ENCODE measurements at regions not wholly inside any gene's neighbourhood (a gene's known extent, or its start where the extent isn't known, plus 50 kb on each side); places are given as distances from the start of the nearest gene placed in this dataset.
"Not testable (repeated sequence)": the region's sequence is repeated elsewhere in the genome, so short reads cannot be mapped to it uniquely, and the experiment has no call there.

DNA sequence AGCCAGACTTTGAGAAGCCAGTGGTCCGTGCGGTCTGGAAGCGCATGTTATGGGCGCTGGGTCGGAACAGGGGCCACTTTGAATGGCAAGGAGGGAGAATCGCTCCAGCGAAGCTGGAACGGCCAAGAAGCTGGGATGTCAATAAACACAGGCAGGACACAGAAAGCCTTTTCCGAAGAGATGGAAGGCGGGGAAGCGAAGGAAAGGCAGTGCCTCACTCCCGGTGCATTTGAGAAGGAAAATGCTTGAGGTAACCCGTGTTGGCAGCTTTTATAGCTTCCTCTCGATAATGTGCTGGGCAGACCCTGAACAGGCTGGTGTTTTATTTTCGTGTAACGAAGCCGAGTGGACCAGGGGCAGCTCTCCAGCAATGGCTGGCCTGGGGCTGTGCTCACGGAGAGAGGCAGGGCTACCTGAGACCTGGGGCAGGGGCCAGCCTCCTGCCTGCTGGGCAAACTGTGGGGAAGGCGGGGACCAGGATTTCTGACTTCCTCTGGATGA, 84.2 kb upstream of the SPRY4 start:
- H3K4me1 ChIP-seq (ENCODE audit: control insufficient read depth, insufficient read depth, low read length, poor library complexity, severe bottlenecking), result peaks cover 5% of the 10 kb centered on the region
- no peaks in the 10 kb centered on the region for H3K36me3 ChIP-seq (ENCODE audit: control insufficient read depth, insufficient read depth, low read length)
- WGBS, 2 experiments (ENCODE audit: insufficient coverage in 2 of 2), result 84 to 89% methylated on average over 17 to 19 of the region's 19 CpGs
- no peak overlapping the region for H3K27ac ChIP-seq (ENCODE audit: low read depth, low read length, severe bottlenecking)
- no peak overlapping the region for H3K4me3 ChIP-seq (ENCODE audit: extremely low read depth, insufficient read depth, low read length, poor library complexity, severe bottlenecking)
- H3K9me3 ChIP-seq (ENCODE audit: control insufficient read depth, low read length), result no peaks in the 10 kb centered on the region

GRCh38 chr5:142408536-142408935, 83.7 kb upstream of the SPRY4 start:
- Histone ChIP-seq H3K36me3 (ENCODE audit: control insufficient read depth, insufficient read depth, low read length) (no peaks in the 10 kb centered on the region), H3K4me1 (ENCODE audit: control insufficient read depth, insufficient read depth, low read length, poor library complexity, severe bottlenecking) (peaks cover 9% of the 10 kb centered on the region), H3K9me3 (ENCODE audit: control insufficient read depth, low read length) (no peaks in the 10 kb centered on the region), H3K27ac (ENCODE audit: low read depth, low read length, severe bottlenecking) (no peak overlapping the region), H3K4me3 (ENCODE audit: extremely low read depth, insufficient read depth, low read length, poor library complexity, severe bottlenecking) (no peak overlapping the region)
- whole genome bisulfite sequencing, 2 experiments (ENCODE audit: insufficient coverage in 2 of 2), result 92 to 94% methylated on average over 6 of the region's 7 CpGs

- Histone ChIP-seq H3K27ac (ENCODE audit: low read depth, low read length, severe bottlenecking) (no peak overlapping the region), H3K36me3 (ENCODE audit: control insufficient read depth, insufficient read depth, low read length) (no peaks in the 10 kb centered on the region), H3K4me3 (ENCODE audit: extremely low read depth, insufficient read depth, low read length, poor library complexity, severe bottlenecking) (no peak overlapping the region), H3K9me3 (ENCODE audit: control insufficient read depth, low read length) (no peaks in the 10 kb centered on the region), H3K4me1 (ENCODE audit: control insufficient read depth, insufficient read depth, low read length, poor library complexity, severe bottlenecking) (peaks cover 10% of the 10 kb centered on the region)
- 84% methylated on average over 6 of the region's 6 CpGs; no CpG with 5 or more reads in 1 of the 2 experiments for WGBS, 2 experiments (ENCODE audit: insufficient coverage in 2 of 2)
Measured at GRCh38 chr5:142405814-142406395, 81.1 kb upstream of the SPRY4 start.

DNA sequence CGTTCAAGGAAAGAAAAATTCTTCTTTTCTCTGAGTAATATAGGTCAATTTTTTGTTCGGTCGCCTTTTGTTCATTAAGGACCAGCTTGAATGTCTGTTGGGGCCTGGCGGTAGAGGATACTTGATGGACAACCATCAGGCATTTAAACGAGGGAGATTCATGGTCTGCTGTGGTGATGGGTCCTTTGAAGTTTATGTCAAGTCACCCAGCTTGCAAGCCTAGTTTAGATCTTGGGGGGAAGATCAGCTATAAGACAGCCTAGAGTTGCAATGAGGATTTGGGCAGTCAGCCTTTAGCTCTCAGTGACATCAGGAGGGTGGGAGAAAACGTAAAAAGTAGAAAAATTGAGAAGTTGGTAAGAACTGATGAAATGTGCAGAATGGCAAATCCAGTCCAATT, 80.2 kb upstream of the SPRY4 start:
- H3K9me3 ChIP-seq (ENCODE audit: control insufficient read depth, low read length), result no peaks in the 10 kb centered on the region
- 70 to 75% methylated on average over 4 to 6 of the region's 6 CpGs for WGBS, 2 experiments (ENCODE audit: insufficient coverage in 2 of 2)
- H3K4me3 ChIP-seq (ENCODE audit: extremely low read depth, insufficient read depth, low read length, poor library complexity, severe bottlenecking), result no peak overlapping the region
- H3K36me3 ChIP-seq (ENCODE audit: control insufficient read depth, insufficient read depth, low read length), result no peaks in the 10 kb centered on the region
- no peak overlapping the region for H3K27ac ChIP-seq (ENCODE audit: low read depth, low read length, severe bottlenecking)
- peaks cover 10% of the 10 kb centered on the region for H3K4me1 ChIP-seq (ENCODE audit: control insufficient read depth, insufficient read depth, low read length, poor library complexity, severe bottlenecking)

GRCh38 chr5:142404046-142404477, 79.2 kb upstream of the SPRY4 start:
- Histone ChIP-seq H3K4me3 (ENCODE audit: extremely low read depth, insufficient read depth, low read length, poor library complexity, severe bottlenecking) (no peak overlapping the region), H3K4me1 (ENCODE audit: control insufficient read depth, insufficient read depth, low read length, poor library complexity, severe bottlenecking) (peaks cover 10% of the 10 kb centered on the region)
- WGBS, 2 experiments (ENCODE audit: insufficient coverage in 2 of 2), result 92 to 96% methylated on average over 9 to 13 of the region's 14 CpGs

GRCh38 chr5:142403583-142403982, 78.8 kb upstream of the SPRY4 start:
- Histone ChIP-seq H3K4me3 (ENCODE audit: extremely low read depth, insufficient read depth, low read length, poor library complexity, severe bottlenecking) (no peak overlapping the region), H3K36me3 (ENCODE audit: control insufficient read depth, insufficient read depth, low read length) (no peaks in the 10 kb centered on the region), H3K9me3 (ENCODE audit: control insufficient read depth, low read length) (no peaks in the 10 kb centered on the region), H3K4me1 (ENCODE audit: control insufficient read depth, insufficient read depth, low read length, poor library complexity, severe bottlenecking) (peaks cover 10% of the 10 kb centered on the region), H3K27ac (ENCODE audit: low read depth, low read length, severe bottlenecking) (no peak overlapping the region)
- whole genome bisulfite sequencing, 2 experiments (ENCODE audit: insufficient coverage in 2 of 2), result 68 to 73% methylated on average over 3 to 6 of the region's 7 CpGs

More at GRCh38 chr5:142404046-142404477, 79.2 kb upstream of the SPRY4 start:
- no peaks in the 10 kb centered on the region for H3K36me3 ChIP-seq (ENCODE audit: control insufficient read depth, insufficient read depth, low read length)
- no peaks in the 10 kb centered on the region for H3K9me3 ChIP-seq (ENCODE audit: control insufficient read depth, low read length)
- H3K27ac ChIP-seq (ENCODE audit: low read depth, low read length, severe bottlenecking), result no peak overlapping the region

DNA sequence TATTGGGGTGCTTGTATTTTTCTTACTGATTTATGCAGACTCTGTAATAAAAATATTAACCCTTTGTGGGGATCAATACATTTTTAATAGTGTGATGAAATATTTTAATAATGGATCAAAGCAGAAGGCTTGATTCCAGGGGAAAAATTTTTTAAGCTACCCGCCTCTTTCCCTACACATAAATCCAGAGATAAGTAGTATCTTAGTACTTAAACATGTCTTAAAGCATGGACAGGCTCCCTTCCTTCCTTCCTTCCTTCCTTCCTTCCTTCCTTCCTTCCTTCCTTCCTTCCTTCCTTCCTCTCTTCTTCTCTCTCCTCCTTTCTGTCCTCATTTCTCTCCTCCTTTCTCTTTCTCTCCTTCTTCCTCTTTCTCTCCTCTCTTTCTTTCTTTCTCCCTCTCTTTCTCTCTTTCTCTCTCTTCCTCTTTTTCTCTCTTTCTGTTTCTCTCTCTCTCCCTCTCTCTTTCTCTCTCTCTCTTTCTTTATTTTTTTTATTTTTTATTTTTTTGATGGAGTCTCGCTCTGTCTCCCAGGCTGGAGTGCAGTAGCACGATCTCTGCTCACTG, 78.0 kb upstream of the SPRY4 start:
- H3K36me3 ChIP-seq (ENCODE audit: control insufficient read depth, insufficient read depth, low read length), result no peaks in the 10 kb centered on the region
- H3K9me3 ChIP-seq (ENCODE audit: control insufficient read depth, low read length), result no peaks in the 10 kb centered on the region
- H3K4me3 ChIP-seq (ENCODE audit: extremely low read depth, insufficient read depth, low read length, poor library complexity, severe bottlenecking), result no peak overlapping the region
- 100% methylated on average over 1 to 2 of the region's 3 CpGs for WGBS, 2 experiments (ENCODE audit: insufficient coverage in 2 of 2)
- peaks cover 10% of the 10 kb centered on the region for H3K4me1 ChIP-seq (ENCODE audit: control insufficient read depth, insufficient read depth, low read length, poor library complexity, severe bottlenecking)
- H3K27ac ChIP-seq (ENCODE audit: low read depth, low read length, severe bottlenecking), result no peak overlapping the region

DNA sequence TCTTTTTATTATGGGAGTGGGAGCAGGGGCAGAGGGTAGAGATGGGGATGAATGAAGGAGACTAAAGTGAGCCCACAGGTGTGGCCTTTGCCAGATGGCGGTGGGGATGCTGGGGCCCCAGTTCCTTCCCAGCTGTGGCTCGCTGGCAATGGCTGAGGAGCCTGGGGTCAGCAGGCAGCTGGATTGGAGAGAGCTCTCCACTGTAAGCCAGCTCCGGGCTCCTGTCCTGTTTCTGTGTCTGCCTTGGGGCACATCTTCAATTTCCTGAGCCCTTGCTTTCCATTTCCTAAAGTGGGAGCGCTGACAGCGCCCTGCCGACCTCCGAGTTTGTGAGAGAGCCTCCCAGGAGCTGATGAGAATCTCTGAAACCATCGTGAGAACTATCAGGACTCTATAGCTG, 75.6 kb upstream of the SPRY4 start:
- H3K9me3 ChIP-seq (ENCODE audit: control insufficient read depth, low read length), result peaks cover 12% of the 10 kb centered on the region
- peaks cover 5% of the 10 kb centered on the region for H3K36me3 ChIP-seq (ENCODE audit: control insufficient read depth, insufficient read depth, low read length)
- H3K4me3 ChIP-seq (ENCODE audit: extremely low read depth, insufficient read depth, low read length, poor library complexity, severe bottlenecking), result no peak overlapping the region
- H3K27ac ChIP-seq (ENCODE audit: low read depth, low read length, severe bottlenecking), result no peak overlapping the region
- peaks cover 10% of the 10 kb centered on the region for H3K4me1 ChIP-seq (ENCODE audit: control insufficient read depth, insufficient read depth, low read length, poor library complexity, severe bottlenecking)
- WGBS, 2 experiments (ENCODE audit: insufficient coverage in 2 of 2), result 87 to 98% methylated on average over 7 to 8 of the region's 8 CpGs

- H3K4me1 ChIP-seq (ENCODE audit: control insufficient read depth, insufficient read depth, low read length, poor library complexity, severe bottlenecking), result peaks cover 10% of the 10 kb centered on the region
- H3K27ac ChIP-seq (ENCODE audit: low read depth, low read length, severe bottlenecking), result no peak overlapping the region
- H3K9me3 ChIP-seq (ENCODE audit: control insufficient read depth, low read length), result peaks cover 12% of the 10 kb centered on the region
- peaks cover 11% of the 10 kb centered on the region for H3K36me3 ChIP-seq (ENCODE audit: control insufficient read depth, insufficient read depth, low read length)
- H3K4me3 ChIP-seq (ENCODE audit: extremely low read depth, insufficient read depth, low read length, poor library complexity, severe bottlenecking), result no peak overlapping the region
- 95 to 100% methylated on average over 1 to 2 of the region's 2 CpGs for WGBS, 2 experiments (ENCODE audit: insufficient coverage in 2 of 2)
Measured at GRCh38 chr5:142399891-142400290, 75.1 kb upstream of the SPRY4 start.

- H3K4me3 ChIP-seq (ENCODE audit: extremely low read depth, insufficient read depth, low read length, poor library complexity, severe bottlenecking), result no peak overlapping the region
- 92 to 100% methylated on average over 3 of the region's 3 CpGs for WGBS, 2 experiments (ENCODE audit: insufficient coverage in 2 of 2)
- H3K27ac ChIP-seq (ENCODE audit: low read depth, low read length, severe bottlenecking), result no peak overlapping the region
- H3K4me1 ChIP-seq (ENCODE audit: control insufficient read depth, insufficient read depth, low read length, poor library complexity, severe bottlenecking), result peaks cover 2% of the 10 kb centered on the region
- H3K36me3 ChIP-seq (ENCODE audit: control insufficient read depth, insufficient read depth, low read length), result peaks cover 13% of the 10 kb centered on the region
- peaks cover 12% of the 10 kb centered on the region for H3K9me3 ChIP-seq (ENCODE audit: control insufficient read depth, low read length)
Measured at GRCh38 chr5:142398730-142399055, 73.9 kb upstream of the SPRY4 start.

- not testable (repeated sequence) for H3K4me1 ChIP-seq (ENCODE audit: control insufficient read depth, insufficient read depth, low read length, poor library complexity, severe bottlenecking); H3K27ac ChIP-seq (ENCODE audit: low read depth, low read length, severe bottlenecking); H3K4me3 ChIP-seq (ENCODE audit: extremely low read depth, insufficient read depth, low read length, poor library complexity, severe bottlenecking)
- H3K36me3 ChIP-seq (ENCODE audit: control insufficient read depth, insufficient read depth, low read length), result peaks cover 13% of the 10 kb centered on the region
- H3K9me3 ChIP-seq (ENCODE audit: control insufficient read depth, low read length), result peaks cover 12% of the 10 kb centered on the region
- WGBS, 2 experiments (ENCODE audit: insufficient coverage in 2 of 2), result 92 to 94% methylated on average over 8 of the region's 13 CpGs
Measured at GRCh38 chr5:142398011-142398729, 73.3 kb upstream of the SPRY4 start.
